ENCODE measurements at regions not wholly inside any gene's neighbourhood (a gene's known extent, or its start where the extent isn't known, plus 50 kb on each side); places are given as distances from the start of the nearest gene placed in this dataset.
"Not testable (repeated sequence)": the region's sequence is repeated elsewhere in the genome, so short reads cannot be mapped to it uniquely, and the experiment has no call there.

- H3K36me3 ChIP-seq (ENCODE audit: insufficient read depth); H3K4me2 ChIP-seq; H3K4me3 ChIP-seq; H3K4me1 ChIP-seq (ENCODE audit: insufficient read depth); H3K9me2 ChIP-seq (ENCODE audit: insufficient read depth); H3K27ac ChIP-seq (ENCODE audit: low read depth); H3K4me3 Mint-ChIP-seq; H3K27me3 Mint-ChIP-seq (ENCODE audit: insufficient read depth, low read depth, poor library complexity); H4K20me1 ChIP-seq (replicated peaks; ENCODE audit: insufficient read depth); H3K27me3 ChIP-seq (ENCODE audit: insufficient read depth); H3F3A ChIP-seq (replicated peaks; ENCODE audit: low read depth); ATAC-seq; H3K79me2 ChIP-seq (replicated peaks; ENCODE audit: insufficient read depth); H3K27ac Mint-ChIP-seq; DNase-seq (ENCODE audit: low spot score); H3K36me3 Mint-ChIP-seq (ENCODE audit: low read depth); H3K4me1 Mint-ChIP-seq; H2AFZ ChIP-seq; H3K9me3 Mint-ChIP-seq: not testable (repeated sequence)
Measured at GRCh38 chr21:27860314-27860955, 893.5 kb upstream of the ADAMTS5 start.

GRCh38 chr21:27858053-27858825, 891.4 kb upstream of the ADAMTS5 start:
- H3K9me3 Mint-ChIP-seq; ATAC-seq; H3K27me3 ChIP-seq (ENCODE audit: insufficient read depth); H3K4me2 ChIP-seq; H3K27me3 Mint-ChIP-seq (ENCODE audit: insufficient read depth, low read depth, poor library complexity); H3K9me2 ChIP-seq (ENCODE audit: insufficient read depth); H3K27ac Mint-ChIP-seq; H3K36me3 ChIP-seq (ENCODE audit: insufficient read depth); DNase-seq (ENCODE audit: low spot score); H3K79me2 ChIP-seq (replicated peaks; ENCODE audit: insufficient read depth); H4K20me1 ChIP-seq (replicated peaks; ENCODE audit: insufficient read depth); H3K36me3 Mint-ChIP-seq (ENCODE audit: low read depth); H3K4me3 Mint-ChIP-seq; H3F3A ChIP-seq (replicated peaks; ENCODE audit: low read depth); H3K27ac ChIP-seq (ENCODE audit: low read depth); H3K4me1 ChIP-seq (ENCODE audit: insufficient read depth); H3K4me1 Mint-ChIP-seq; H2AFZ ChIP-seq; H3K4me3 ChIP-seq: not testable (repeated sequence)

- not testable (repeated sequence) for H3K27me3 ChIP-seq (ENCODE audit: insufficient read depth); H3K4me1 ChIP-seq (ENCODE audit: insufficient read depth); H3F3A ChIP-seq (replicated peaks; ENCODE audit: low read depth); H3K9me2 ChIP-seq (ENCODE audit: insufficient read depth); H2AFZ ChIP-seq; H3K4me3 Mint-ChIP-seq; H3K27me3 Mint-ChIP-seq (ENCODE audit: insufficient read depth, low read depth, poor library complexity); H3K36me3 Mint-ChIP-seq (ENCODE audit: low read depth); H3K79me2 ChIP-seq (replicated peaks; ENCODE audit: insufficient read depth); H3K4me3 ChIP-seq; H3K4me2 ChIP-seq; ATAC-seq; DNase-seq (ENCODE audit: low spot score); H3K27ac Mint-ChIP-seq; H4K20me1 ChIP-seq (replicated peaks; ENCODE audit: insufficient read depth); H3K4me1 Mint-ChIP-seq; H3K9me3 Mint-ChIP-seq; H3K27ac ChIP-seq (ENCODE audit: low read depth); H3K36me3 ChIP-seq (ENCODE audit: insufficient read depth)
Measured at GRCh38 chr21:27856988-27857387, 890.1 kb upstream of the ADAMTS5 start.

- no peak overlapping the region for H2AFZ ChIP-seq
- peaks cover 3% of the 10 kb centered on the region; the same call in 2 of the 3 replicates for H3K9me3 Mint-ChIP-seq
- no peaks in the 10 kb centered on the region for H3K4me1 Mint-ChIP-seq
- no peaks in the 10 kb centered on the region for H3K79me2 ChIP-seq (replicated peaks; ENCODE audit: insufficient read depth)
- no peak for ATAC-seq
- no peaks in the 10 kb centered on the region for H3K27me3 ChIP-seq (ENCODE audit: insufficient read depth)
- DNase-seq (ENCODE audit: low spot score), result no peak
- H3K27ac ChIP-seq (ENCODE audit: low read depth), result no peak overlapping the region
- no peak overlapping the region for H3K4me3 ChIP-seq
- H4K20me1 ChIP-seq (replicated peaks; ENCODE audit: insufficient read depth), result no peaks in the 10 kb centered on the region
- H3K9me2 ChIP-seq (ENCODE audit: insufficient read depth), result no peaks in the 10 kb centered on the region
- no peaks in the 10 kb centered on the region for H3K27me3 Mint-ChIP-seq (ENCODE audit: insufficient read depth, low read depth, poor library complexity)
- peaks cover 3% of the 10 kb centered on the region; the same call in 2 of the 3 replicates for H3K36me3 Mint-ChIP-seq (ENCODE audit: low read depth)
- H3F3A ChIP-seq (replicated peaks; ENCODE audit: low read depth), result no peaks in the 10 kb centered on the region
- H3K27ac Mint-ChIP-seq, result no peak overlapping the region
- no peak overlapping the region for H3K4me3 Mint-ChIP-seq
- no peak overlapping the region for H3K4me2 ChIP-seq
- no peaks in the 10 kb centered on the region for H3K4me1 ChIP-seq (ENCODE audit: insufficient read depth)
- no peaks in the 10 kb centered on the region for H3K36me3 ChIP-seq (ENCODE audit: insufficient read depth)
- TF ChIP-seq EZH2phosphoT487 (IDR thresholded peaks at IDR 0.05; ENCODE audit: unreplicated experiment) (no peak), ETS1 (IDR thresholded peaks at IDR 0.05) (no peak)
Measured at GRCh38 chr21:27841084-27841672, 874.3 kb upstream of the ADAMTS5 start.

Measured in GM23338 (cell line).